Tibial artery (tissue), 4 donors: ENCODE measurements at regions not wholly inside any gene's neighbourhood (a gene's known extent, or its start where the extent isn't known, plus 50 kb on each side); places are given as distances from the start of the nearest gene placed in this dataset.

ENCODE experiments used
- DNase-seq, 2 donors: peaks; one replicate each; pipeline ENCODE4 v3.0.0-alpha.2; 2019
- H3K27ac ChIP-seq, 2 donors: fragments of 200-600 bp; sonication (generic) in 1 of 2; 1 replicate in 1 of 2; 2 replicates in 1 of 2; pipeline ENCODE4 v1.5.1; 2018 to 2019; ENCODE audit warnings: mild to moderate bottlenecking in 1 of 2
- H3K27me3 ChIP-seq, 2 donors: fragments of 200-600 bp; sonication (generic) in 1 of 2; one replicate each; pipeline versions ENCODE4 v1.5.1 to v1.6.0; 2016 to 2019
- H3K36me3 ChIP-seq, 3 donors: fragments of 200-600 bp; sonication (generic) in 2 of 3; one replicate each; pipeline ENCODE4 v1.5.1; 2016 to 2019; ENCODE audit warnings: mild to moderate bottlenecking in 2 of 3
- H3K4me1 ChIP-seq, 4 donors: fragments of 200-600 bp; sonication (generic) in 2 of 4; 1 replicate in 3 of 4; 2 replicates in 1 of 4; pipeline ENCODE4 v1.5.1; 2016 to 2019
- H3K4me3 ChIP-seq, 2 donors: fragments of 200-600 bp; sonication (generic) in 1 of 2; 1 replicate in 1 of 2; 2 replicates in 1 of 2; pipeline ENCODE4 v1.5.1; 2018 to 2019; ENCODE audit warnings: mild to moderate bottlenecking in 2 of 2
- H3K9me3 ChIP-seq, 3 donors: fragments of 200-600 bp; sonication (generic) in 1 of 3; one replicate each; pipeline ENCODE4 v1.5.1; 2016 to 2019
- CTCF ChIP-seq, 2 experiments: fragments of 200-600 bp in 1 of 2; fragments of 450-650 bp in 1 of 2; IDR thresholded peaks; one replicate each; pipeline ENCODE4 v1.5.1; 2017 to 2019; ENCODE audit warnings: antibody characterized with exemption in 2 of 2, mild to moderate bottlenecking in 1 of 2, moderate library complexity in 1 of 2
- intact Hi-C: fragments of 100-400 bp; cut with DNase I; formaldehyde crosslinking; loops from one replicate; pipeline ENCODE4 v1.15.0; 2023; ENCODE audit warnings: low total_unique reads

GRCh38 chr3:104791331-104791730, 575.4 kb upstream of the ALCAM start:
- Histone ChIP-seq H3K27me3 (no peaks in the 10 kb centered on the region), H3K9me3 (no peaks in the 10 kb centered on the region), H3K4me3 (no peak overlapping the region), H3K36me3 (no peaks in the 10 kb centered on the region), H3K27ac (no peak overlapping the region), H3K4me1 (no peaks in the 10 kb centered on the region)
- intact Hi-C loops = no loop called here
- TF ChIP-seq CTCF (IDR thresholded peaks at IDR 0.05) = no peak
- no peak for DNase-seq

- intact Hi-C loops = no loop called here
- Histone ChIP-seq H3K4me3 (no peak overlapping the region), H3K4me1 (no peaks in the 10 kb centered on the region), H3K27ac (no peak overlapping the region), H3K36me3 (no peaks in the 10 kb centered on the region), H3K27me3 (no peaks in the 10 kb centered on the region), H3K9me3 (no peaks in the 10 kb centered on the region)
- no peak for TF ChIP-seq CTCF (IDR thresholded peaks at IDR 0.05)
- no peak for DNase-seq
Measured at GRCh38 chr3:104796556-104796955, 570.2 kb upstream of the ALCAM start.

DNA sequence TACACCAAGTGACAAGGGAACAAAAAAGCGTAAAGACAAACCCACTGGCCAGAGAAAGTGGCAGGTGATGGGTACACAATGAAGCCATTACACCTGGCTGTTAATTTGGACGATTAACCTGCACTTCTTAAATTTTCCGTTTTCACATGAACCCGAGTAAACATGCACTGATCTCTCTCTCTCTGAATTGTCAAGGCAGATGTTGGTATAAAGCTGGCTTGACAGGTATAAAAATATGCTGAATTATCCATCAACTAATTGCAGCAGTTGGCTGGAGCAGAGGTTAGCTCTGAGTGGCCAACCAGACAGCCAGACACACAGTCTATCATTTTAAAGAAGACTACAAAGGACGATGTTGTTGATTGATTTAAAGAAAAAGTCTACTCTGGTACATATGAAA, 561.7 kb upstream of the ALCAM start:
- H3K27me3 ChIP-seq = no peaks in the 10 kb centered on the region
- H3K4me3 ChIP-seq = no peak overlapping the region
- H3K9me3 ChIP-seq = no peaks in the 10 kb centered on the region
- H3K4me1 ChIP-seq = no peaks in the 10 kb centered on the region
- DNase-seq = no peak
- no peak for TF ChIP-seq CTCF (IDR thresholded peaks at IDR 0.05)
- no peak overlapping the region for H3K27ac ChIP-seq
- H3K36me3 ChIP-seq = no peaks in the 10 kb centered on the region
- intact Hi-C loops = loop anchor here (10.0 kb wide), 1 partner anchor 120 kb away; no protein-coding TSS in a partner anchor

GRCh38 chr3:104805508-104805907, 561.2 kb upstream of the ALCAM start:
- no peak for DNase-seq
- Histone ChIP-seq H3K36me3 (no peaks in the 10 kb centered on the region), H3K4me1 (no peaks in the 10 kb centered on the region), H3K27me3 (no peaks in the 10 kb centered on the region), H3K9me3 (no peaks in the 10 kb centered on the region), H3K27ac (no peak overlapping the region), H3K4me3 (no peak overlapping the region)
- intact Hi-C loops = loop anchor here (10.0 kb wide), 1 partner anchor 121 kb away; no protein-coding TSS in a partner anchor
- no peak for TF ChIP-seq CTCF (IDR thresholded peaks at IDR 0.05)

GRCh38 chr3:104810896-104811295, 555.8 kb upstream of the ALCAM start:
- TF ChIP-seq CTCF (IDR thresholded peaks at IDR 0.05) = no peak
- Histone ChIP-seq H3K27me3 (no peaks in the 10 kb centered on the region), H3K9me3 (no peaks in the 10 kb centered on the region), H3K4me1 (no peaks in the 10 kb centered on the region), H3K27ac (no peak overlapping the region), H3K4me3 (no peak overlapping the region), H3K36me3 (no peaks in the 10 kb centered on the region)
- DNase-seq = no peak
- intact Hi-C loops = no loop called here

DNA sequence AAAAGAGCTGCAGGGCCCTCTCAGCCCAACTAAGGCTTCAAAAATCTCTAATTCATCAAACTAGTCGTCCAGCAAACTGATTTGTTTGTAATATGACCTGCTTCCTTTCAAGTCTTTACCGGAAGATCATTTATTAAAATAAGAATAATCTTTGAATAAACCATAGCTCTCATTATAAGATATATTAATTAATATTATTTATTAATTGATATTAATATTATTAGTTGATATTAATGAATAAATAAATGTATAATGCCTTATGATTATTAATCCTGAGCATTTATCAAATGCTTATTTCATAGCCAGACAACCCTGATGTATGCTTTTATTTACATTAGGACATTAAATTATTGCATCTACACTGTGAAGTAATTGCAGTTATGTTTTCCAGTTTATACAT, 550.7 kb upstream of the ALCAM start:
- Histone ChIP-seq H3K9me3 (peaks cover 0 to 8% (median 6%) of the 10 kb centered on the region in 3 donors), H3K36me3 (no peaks in the 10 kb centered on the region), H3K4me1 (no peaks in the 10 kb centered on the region), H3K27ac (no peak overlapping the region), H3K27me3 (no peaks in the 10 kb centered on the region), H3K4me3 (no peak overlapping the region)
- TF ChIP-seq CTCF (IDR thresholded peaks at IDR 0.05) = no peak
- intact Hi-C loops = no loop called here
- DNase-seq = no peak
